MCF 10A (cell line): ENCODE measurements at regions not wholly inside any gene's neighbourhood (a gene's known extent, or its start where the extent isn't known, plus 50 kb on each side); places are given as distances from the start of the nearest gene placed in this dataset.

Source experiments
- BruUV-seq: library from RNA; stranded (reverse); fragments of 400-500 nt; replicated peaks from 2 replicates; lab custom pipeline; 2021; lab: Mats Ljungman, UMichigan
- CTCF ChIA-PET: fragments of 300-600 bp; sonication (Branson Sonifier 250); formaldehyde crosslinking; extraction: SDS; loops from one replicate; lab custom pipeline; 2021; ENCODE audit warnings: antibody characterized with exemption, inconsistent platforms; lab: Yijun Ruan, JAX
- POLR2A ChIA-PET: fragments of 300-600, 350-650 bp; sonication (Branson Sonifier 250); formaldehyde crosslinking; extraction: SDS; loops from one replicate; lab custom pipeline; 2020; ENCODE audit warnings: antibody characterized with exemption, inconsistent platforms; lab: Yijun Ruan, JAX
- DNase-seq: peaks from one replicate; pipeline ENCODE4 v3.0.0-alpha.2; 2018; ENCODE audit not compliant: unreplicated experiment
- H3K27ac Mint-ChIP-seq: one replicate; pipeline ENCODE4 v1.8.0; 2022; ENCODE audit warnings: mild to moderate bottlenecking, low read depth, mixed read lengths; ENCODE audit not compliant: unreplicated experiment
- H3K27me3 Mint-ChIP-seq: one replicate; pipeline ENCODE4 v1.8.0; 2022; ENCODE audit warnings: mixed read lengths; ENCODE audit not compliant: insufficient read depth, unreplicated experiment
- H3K36me3 Mint-ChIP-seq: one replicate; pipeline ENCODE4 v1.8.0; 2022; ENCODE audit warnings: mild to moderate bottlenecking, moderate library complexity, mixed read lengths; ENCODE audit not compliant: insufficient read depth, unreplicated experiment
- H3K4me1 Mint-ChIP-seq: one replicate; pipeline ENCODE4 v1.8.0; 2022; ENCODE audit warnings: mixed read lengths; ENCODE audit not compliant: insufficient read depth, unreplicated experiment
- H3K4me3 Mint-ChIP-seq: one replicate; pipeline ENCODE4 v1.8.0; 2022; ENCODE audit warnings: mild to moderate bottlenecking, moderate library complexity, mixed read lengths; ENCODE audit not compliant: unreplicated experiment
- H3K9me3 Mint-ChIP-seq: one replicate; pipeline ENCODE4 v1.8.0; 2022; ENCODE audit warnings: mixed read lengths; ENCODE audit not compliant: unreplicated experiment
- intact Hi-C: fragments of 100-400 bp; cut with micrococcal nuclease; formaldehyde crosslinking; loops from 2 replicates; pipeline ENCODE4 v1.14.1; 2022
- TF ChIP-seq, protein P1 (sequence below): fragments of 200-600 bp; IDR thresholded peaks from one replicate; pipeline ENCODE4 v1.8.0; 2022; ENCODE audit warnings: antibody characterized with exemption, mild to moderate bottlenecking; ENCODE audit not compliant: unreplicated experiment

DNA sequence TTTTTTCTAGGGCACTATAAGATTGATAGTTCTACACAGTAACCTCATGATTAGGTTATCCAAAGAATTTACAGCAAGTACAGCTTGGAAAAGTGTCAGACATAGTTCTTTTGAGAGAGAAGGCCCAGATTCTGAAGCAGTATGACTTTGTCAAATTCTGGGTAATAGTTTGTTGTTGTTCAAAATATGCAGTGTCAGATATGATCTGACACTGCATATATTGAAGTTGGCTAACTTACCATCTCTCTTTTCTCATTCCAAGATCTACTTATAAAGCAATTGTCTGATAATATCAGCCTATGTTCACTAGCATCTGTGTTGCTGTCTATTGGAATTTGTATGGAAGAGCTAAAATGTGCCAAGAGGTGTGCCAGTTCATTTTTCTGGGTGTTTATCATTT, 160.1 kb downstream of the CTH start:
- ChIA-PET CTCF (no interaction called here), POLR2A (no interaction called here)
- Mint-ChIP-seq H3K4me1 (no peaks in the 10 kb centered on the region), H3K27ac (no peak overlapping the region), H3K4me3 (no peak overlapping the region), H3K9me3 (no peaks in the 10 kb centered on the region), H3K27me3 (peaks cover 64% of the 10 kb centered on the region), H3K36me3 (no peaks in the 10 kb centered on the region)
- TF ChIP-seq, protein P1, sequence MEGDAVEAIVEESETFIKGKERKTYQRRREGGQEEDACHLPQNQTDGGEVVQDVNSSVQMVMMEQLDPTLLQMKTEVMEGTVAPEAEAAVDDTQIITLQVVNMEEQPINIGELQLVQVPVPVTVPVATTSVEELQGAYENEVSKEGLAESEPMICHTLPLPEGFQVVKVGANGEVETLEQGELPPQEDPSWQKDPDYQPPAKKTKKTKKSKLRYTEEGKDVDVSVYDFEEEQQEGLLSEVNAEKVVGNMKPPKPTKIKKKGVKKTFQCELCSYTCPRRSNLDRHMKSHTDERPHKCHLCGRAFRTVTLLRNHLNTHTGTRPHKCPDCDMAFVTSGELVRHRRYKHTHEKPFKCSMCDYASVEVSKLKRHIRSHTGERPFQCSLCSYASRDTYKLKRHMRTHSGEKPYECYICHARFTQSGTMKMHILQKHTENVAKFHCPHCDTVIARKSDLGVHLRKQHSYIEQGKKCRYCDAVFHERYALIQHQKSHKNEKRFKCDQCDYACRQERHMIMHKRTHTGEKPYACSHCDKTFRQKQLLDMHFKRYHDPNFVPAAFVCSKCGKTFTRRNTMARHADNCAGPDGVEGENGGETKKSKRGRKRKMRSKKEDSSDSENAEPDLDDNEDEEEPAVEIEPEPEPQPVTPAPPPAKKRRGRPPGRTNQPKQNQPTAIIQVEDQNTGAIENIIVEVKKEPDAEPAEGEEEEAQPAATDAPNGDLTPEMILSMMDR, result no peak
- BruUV-seq, result no TSS peak
- DNase-seq, result no peak
- intact Hi-C loops, result no loop called here

DNA sequence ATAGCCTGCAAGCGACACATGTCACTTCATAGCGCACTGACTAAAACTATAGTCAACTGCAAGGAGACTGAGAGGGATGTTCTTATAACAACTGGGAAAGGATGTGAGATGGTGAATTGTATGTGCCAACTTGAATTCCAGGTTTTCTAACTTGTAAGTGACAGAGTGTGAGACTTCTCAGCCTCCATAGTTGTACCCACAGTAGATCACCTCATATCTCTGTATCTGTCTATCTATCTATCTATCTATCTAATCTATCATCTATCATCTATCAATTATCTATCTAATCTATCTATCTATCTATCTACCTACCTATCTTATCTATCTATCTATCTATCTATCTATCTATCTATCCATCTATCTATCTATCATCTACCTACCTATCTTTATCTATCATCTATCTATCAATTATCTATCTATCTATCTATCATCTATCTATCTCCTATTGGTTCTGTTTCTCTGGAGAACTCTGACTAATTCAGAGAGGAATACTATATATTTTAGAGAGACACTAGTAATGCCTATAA, 162.3 kb downstream of the CTH start:
- Mint-ChIP-seq H3K27ac (no peak overlapping the region), H3K4me1 (no peaks in the 10 kb centered on the region), H3K4me3 (no peak overlapping the region), H3K27me3 (peaks cover 69% of the 10 kb centered on the region), H3K36me3 (no peaks in the 10 kb centered on the region), H3K9me3 (no peaks in the 10 kb centered on the region)
- BruUV-seq, result no TSS peak
- DNase-seq, result no peak
- ChIA-PET POLR2A (no interaction called here), CTCF (no interaction called here)
- TF ChIP-seq, protein P1, result no peak
- intact Hi-C loops, result no loop called here

- Mint-ChIP-seq H3K27ac (no peak overlapping the region), H3K27me3 (peaks cover 51% of the 10 kb centered on the region), H3K36me3 (no peaks in the 10 kb centered on the region), H3K4me1 (no peaks in the 10 kb centered on the region), H3K4me3 (no peak overlapping the region), H3K9me3 (no peaks in the 10 kb centered on the region)
- intact Hi-C loops, result no loop called here
- no TSS peak for BruUV-seq
- no peak for DNase-seq
- POLR2A ChIA-PET, result no interaction called here
- CTCF ChIA-PET, result no interaction called here
- TF ChIP-seq, protein P1, result no peak
Measured at GRCh38 chr1:70581661-70582060, 170.6 kb downstream of the CTH start.

DNA sequence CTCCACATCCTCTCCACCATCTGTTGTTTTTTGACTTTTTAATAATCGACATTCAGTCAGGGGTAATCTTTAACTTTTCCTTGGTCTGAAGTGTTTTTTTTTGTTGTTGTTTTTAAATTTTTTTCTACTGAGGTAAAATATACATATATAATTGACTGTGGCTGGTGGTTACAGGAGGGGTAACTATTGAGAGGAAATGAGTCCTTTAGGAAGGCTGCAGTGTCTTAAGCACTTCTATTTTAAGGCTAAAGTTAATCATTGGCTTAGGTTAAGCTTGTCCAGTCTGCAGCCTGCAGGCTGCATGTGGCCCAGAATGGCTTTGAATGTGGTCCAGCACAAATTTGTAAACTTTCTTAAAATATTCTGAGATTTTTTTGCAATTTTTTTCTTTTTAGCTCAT, 172.5 kb downstream of the CTH start:
- TF ChIP-seq, protein P1, result no peak
- peaks cover 48% of the 10 kb centered on the region for H3K27me3 Mint-ChIP-seq
- CTCF ChIA-PET, result interaction anchor here (0.6 kb wide), 1 partner anchor 811 kb away, joined by 3 read pairs; no protein-coding TSS in a partner anchor
- H3K4me3 Mint-ChIP-seq, result no peak overlapping the region
- no peaks in the 10 kb centered on the region for H3K36me3 Mint-ChIP-seq
- intact Hi-C loops, result no loop called here
- DNase-seq, result no peak
- POLR2A ChIA-PET, result no interaction called here
- no peak overlapping the region for H3K27ac Mint-ChIP-seq
- BruUV-seq, result no TSS peak
- H3K4me1 Mint-ChIP-seq, result no peaks in the 10 kb centered on the region
- H3K9me3 Mint-ChIP-seq, result no peaks in the 10 kb centered on the region
